Mesendoderm (in vitro differentiated cells): ENCODE measurements at regions not wholly inside any gene's neighbourhood (a gene's known extent, or its start where the extent isn't known, plus 50 kb on each side); places are given as distances from the start of the nearest gene placed in this dataset.
A peak's percentile ranks its signal among the peaks of the same experiment; 100 is the strongest.

ENCODE experiments used
- DNase-seq: peaks from one replicate; pipeline ENCODE4 v3.0.0; 2013
- H2AK5ac ChIP-seq: 2 replicates; pipeline ENCODE4 v1.6.1; 2013; ENCODE audit warnings: low read length, inconsistent platforms
- H2BK120ac ChIP-seq: 2 replicates; pipeline ENCODE4 v1.6.1; 2013; ENCODE audit warnings: low read depth, mild to moderate bottlenecking, low read length, moderate library complexity, mixed read lengths
- H2BK15ac ChIP-seq: replicated peaks from 2 replicates; pipeline ENCODE4 v1.6.1; 2013; ENCODE audit warnings: low read depth, mild to moderate bottlenecking, moderate library complexity
- H2BK5ac ChIP-seq: 2 replicates; pipeline ENCODE4 v1.6.1; 2013; ENCODE audit warnings: low read length, inconsistent platforms
- H3K18ac ChIP-seq: 2 replicates; pipeline ENCODE4 v1.6.1; 2013; ENCODE audit warnings: mild to moderate bottlenecking, low read length, mixed read lengths
- H3K23ac ChIP-seq: one replicate; pipeline ENCODE4 v1.6.1; 2013; ENCODE audit warnings: low read length
- H3K27ac ChIP-seq: 2 replicates; pipeline ENCODE4 v1.5.1; 2013; ENCODE audit warnings: low read depth, mild to moderate bottlenecking, inconsistent platforms, low read length, moderate library complexity
- H3K27me3 ChIP-seq: 2 replicates; pipeline ENCODE4 v1.6.1; 2013; ENCODE audit warnings: low read length, control low read depth, mild to moderate bottlenecking, inconsistent platforms; ENCODE audit not compliant: insufficient read depth, poor library complexity
- H3K36me3 ChIP-seq: 2 replicates; pipeline ENCODE4 v1.6.1; 2013; ENCODE audit warnings: low read length, inconsistent platforms; ENCODE audit not compliant: control insufficient read depth, insufficient read depth
- H3K4ac ChIP-seq: one replicate; pipeline ENCODE4 v1.6.1; 2013; ENCODE audit warnings: low read depth, mild to moderate bottlenecking, low read length, moderate library complexity
- H3K4me1 ChIP-seq: 2 replicates; pipeline ENCODE4 v1.6.1; 2013; ENCODE audit warnings: low read depth, low read length, inconsistent platforms; ENCODE audit not compliant: control insufficient read depth
- H3K4me2 ChIP-seq: 2 replicates; pipeline ENCODE4 v1.6.1; 2013; ENCODE audit warnings: low read length
- H3K4me3 ChIP-seq: 2 replicates; pipeline ENCODE4 v1.5.1; 2013; ENCODE audit warnings: mild to moderate bottlenecking, low read length
- H3K56ac ChIP-seq: one replicate; pipeline ENCODE4 v1.6.1; 2013; ENCODE audit warnings: low read length
- H3K79me1 ChIP-seq: 2 replicates; pipeline ENCODE4 v1.6.1; 2013; ENCODE audit warnings: low read length, inconsistent platforms
- H3K79me2 ChIP-seq: 2 replicates; pipeline ENCODE4 v1.6.1; 2013; ENCODE audit warnings: mild to moderate bottlenecking, low read length; ENCODE audit not compliant: control insufficient read depth, insufficient read depth
- H3K9ac ChIP-seq: 2 replicates; pipeline ENCODE4 v1.6.1; 2013; ENCODE audit warnings: low read length, inconsistent platforms
- H4K5ac ChIP-seq: one replicate; pipeline ENCODE4 v1.6.1; 2013; ENCODE audit warnings: low read length
- H4K8ac ChIP-seq: one replicate; pipeline ENCODE4 v1.6.1; 2013; ENCODE audit warnings: low read depth, mild to moderate bottlenecking, control low read depth, low read length, moderate library complexity
- WGBS: extraction: QIAGEN DNeasy Blood & Tissue Kit; methylation state at CpG from one replicate; pipeline ENCODE4 v1.1.7; 2013; ENCODE audit warnings: low lambda C conversion rate, missing lambda C conversion rate; ENCODE audit not compliant: insufficient coverage; ENCODE audit errors: extremely low coverage; 5-methylcytosine and 5-hydroxymethylcytosine counted together

GRCh38 chr5:14040542-14040941 is 96.1 kb upstream of the DNAH5 start:
- H2AK5ac ChIP-seq, result no peak overlapping the region
- H3K79me2 ChIP-seq, result no peaks in the 10 kb centered on the region
- H3K18ac ChIP-seq, result no peak overlapping the region
- H3K9ac ChIP-seq, result no peak overlapping the region
- no peak overlapping the region for H2BK120ac ChIP-seq
- no peak overlapping the region for H3K56ac ChIP-seq
- peaks cover 4% of the 10 kb centered on the region for H3K4me1 ChIP-seq
- no peak overlapping the region for H2BK5ac ChIP-seq
- no peak overlapping the region for H2BK15ac ChIP-seq
- DNase-seq, result peak; percentile 72
- no peak overlapping the region for H4K5ac ChIP-seq
- no peak overlapping the region for H3K27ac ChIP-seq
- H3K4me2 ChIP-seq, result no peak overlapping the region
- no peak overlapping the region for H4K8ac ChIP-seq
- no CpG with 5 or more reads among the region's 5 CpGs for WGBS
- no peak overlapping the region for H3K23ac ChIP-seq
- H3K4me3 ChIP-seq, result no peak overlapping the region
- no peaks in the 10 kb centered on the region for H3K79me1 ChIP-seq
- H3K4ac ChIP-seq, result no peak overlapping the region
- H3K27me3 ChIP-seq, result no peaks in the 10 kb centered on the region
- no peaks in the 10 kb centered on the region for H3K36me3 ChIP-seq

- Histone ChIP-seq H3K23ac (no peak overlapping the region), H4K8ac (no peak overlapping the region), H2AK5ac (no peak overlapping the region), H3K27ac (no peak overlapping the region), H3K79me2 (no peaks in the 10 kb centered on the region), H3K79me1 (no peaks in the 10 kb centered on the region), H3K4me2 (no peak overlapping the region), H3K4me3 (no peak overlapping the region), H2BK15ac (no peak overlapping the region), H3K4me1 (peaks cover 5% of the 10 kb centered on the region), H3K56ac (no peak overlapping the region), H3K18ac (peak overlapping the region; percentile 4), H3K9ac (no peak overlapping the region), H3K36me3 (no peaks in the 10 kb centered on the region), H2BK120ac (no peak overlapping the region), H4K5ac (no peak overlapping the region), H3K27me3 (no peaks in the 10 kb centered on the region), H3K4ac (no peak overlapping the region), H2BK5ac (no peak overlapping the region)
- WGBS, result no CpG with 5 or more reads among the region's 1 CpG
- peak; percentile 46 for DNase-seq
Observed at GRCh38 chr5:14039576-14039975, 95.1 kb upstream of the DNAH5 start.

- Histone ChIP-seq H3K56ac (no peak overlapping the region), H3K27me3 (no peaks in the 10 kb centered on the region), H2BK5ac (no peak overlapping the region), H3K79me1 (no peaks in the 10 kb centered on the region), H3K4ac (no peak overlapping the region), H2BK120ac (no peak overlapping the region), H3K18ac (peak overlapping the region; percentile 4), H3K9ac (no peak overlapping the region), H2AK5ac (peak overlapping the region; percentile 34), H4K5ac (no peak overlapping the region), H3K4me1 (peaks cover 5% of the 10 kb centered on the region), H3K36me3 (no peaks in the 10 kb centered on the region), H3K79me2 (no peaks in the 10 kb centered on the region), H3K4me3 (no peak overlapping the region), H2BK15ac (no peak overlapping the region), H3K4me2 (no peak overlapping the region), H3K27ac (no peak overlapping the region), H4K8ac (no peak overlapping the region), H3K23ac (no peak overlapping the region)
- DNase-seq, result no peak
- no CpG with 5 or more reads among the region's 7 CpGs for WGBS
Observed at GRCh38 chr5:14039063-14039462, 94.6 kb upstream of the DNAH5 start.

- Histone ChIP-seq H3K4me1 (peaks cover 5% of the 10 kb centered on the region), H3K36me3 (no peaks in the 10 kb centered on the region), H4K5ac (no peak overlapping the region), H2BK15ac (no peak overlapping the region), H3K23ac (no peak overlapping the region), H3K18ac (no peak overlapping the region), H2BK5ac (no peak overlapping the region), H3K56ac (no peak overlapping the region), H3K4me3 (no peak overlapping the region), H4K8ac (no peak overlapping the region), H3K27ac (no peak overlapping the region), H3K79me1 (no peaks in the 10 kb centered on the region), H3K9ac (no peak overlapping the region), H3K27me3 (no peaks in the 10 kb centered on the region), H3K79me2 (no peaks in the 10 kb centered on the region), H2BK120ac (peak overlapping the region; percentile 40), H2AK5ac (no peak overlapping the region), H3K4ac (no peak overlapping the region), H3K4me2 (no peak overlapping the region)
- peak; percentile 39 for DNase-seq
- WGBS, result no CpG with 5 or more reads among the region's 10 CpGs
Observed at GRCh38 chr5:14038341-14038959, 94.0 kb upstream of the DNAH5 start.

- peaks cover 5% of the 10 kb centered on the region for H3K4me1 ChIP-seq
- no peak overlapping the region for H4K8ac ChIP-seq
- peak overlapping the region; percentile 43 for H3K18ac ChIP-seq
- H3K4me2 ChIP-seq, result no peak overlapping the region
- peak overlapping the region; percentile 1 for H3K56ac ChIP-seq
- WGBS, result no CpG with 5 or more reads among the region's 9 CpGs
- no peaks in the 10 kb centered on the region for H3K79me1 ChIP-seq
- H3K79me2 ChIP-seq, result no peaks in the 10 kb centered on the region
- no peak overlapping the region for H2BK15ac ChIP-seq
- H3K9ac ChIP-seq, result no peak overlapping the region
- no peaks in the 10 kb centered on the region for H3K36me3 ChIP-seq
- H2BK120ac ChIP-seq, result peak overlapping the region; percentile 76
- no peak overlapping the region for H4K5ac ChIP-seq
- no peak overlapping the region for H3K23ac ChIP-seq
- no peak overlapping the region for H2BK5ac ChIP-seq
- H3K4me3 ChIP-seq, result no peak overlapping the region
- H3K27ac ChIP-seq, result peak overlapping the region; percentile 79
- peak overlapping the region; percentile 60 for H3K4ac ChIP-seq
- no peak overlapping the region for H2AK5ac ChIP-seq
- no peaks in the 10 kb centered on the region for H3K27me3 ChIP-seq
- DNase-seq, result peak; percentile 79
Observed at GRCh38 chr5:14036947-14037346, 92.5 kb upstream of the DNAH5 start.

GRCh38 chr5:14036514-14036913 is 92.0 kb upstream of the DNAH5 start:
- Histone ChIP-seq H2BK5ac (no peak overlapping the region), H3K4me1 (peaks cover 5% of the 10 kb centered on the region), H3K18ac (peak overlapping the region; percentile 22), H3K4me2 (no peak overlapping the region), H3K23ac (no peak overlapping the region), H3K79me2 (no peaks in the 10 kb centered on the region), H3K9ac (no peak overlapping the region), H3K36me3 (no peaks in the 10 kb centered on the region), H2AK5ac (no peak overlapping the region), H3K27ac (peak overlapping the region; percentile 79), H3K56ac (peak overlapping the region; percentile 59), H3K4ac (peak overlapping the region; percentile 60), H3K79me1 (no peaks in the 10 kb centered on the region), H2BK120ac (no peak overlapping the region), H3K27me3 (no peaks in the 10 kb centered on the region), H4K8ac (no peak overlapping the region), H4K5ac (no peak overlapping the region), H3K4me3 (no peak overlapping the region), H2BK15ac (no peak overlapping the region)
- DNase-seq, result peak; percentile 73
- no CpG with 5 or more reads among the region's 2 CpGs for WGBS
